Activated CD4-positive, alpha-beta T cell treated with anti-CD3 and anti-CD28 coated beads for 24 hours (primary cell): ENCODE measurements at regions not wholly inside any gene's neighbourhood (a gene's known extent, or its start where the extent isn't known, plus 50 kb on each side); places are given as distances from the start of the nearest gene placed in this dataset.
A peak's percentile ranks its signal among the peaks of the same experiment; 100 is the strongest.

Source experiments
- DNase-seq, 2 donors: peaks; one replicate each; pipeline ENCODE4 v3.0.0-alpha.2; 2020; ENCODE audit warnings: low read depth in 2 of 2

GRCh38 chr11:35077709-35078469 lies 61.1 kb upstream of the CD44 start:
- DNase-seq: no peak

- DNase-seq: no peak
These were observed 60.6 kb upstream of the CD44 start for GRCh38 chr11:35078470-35078735.

DNA sequence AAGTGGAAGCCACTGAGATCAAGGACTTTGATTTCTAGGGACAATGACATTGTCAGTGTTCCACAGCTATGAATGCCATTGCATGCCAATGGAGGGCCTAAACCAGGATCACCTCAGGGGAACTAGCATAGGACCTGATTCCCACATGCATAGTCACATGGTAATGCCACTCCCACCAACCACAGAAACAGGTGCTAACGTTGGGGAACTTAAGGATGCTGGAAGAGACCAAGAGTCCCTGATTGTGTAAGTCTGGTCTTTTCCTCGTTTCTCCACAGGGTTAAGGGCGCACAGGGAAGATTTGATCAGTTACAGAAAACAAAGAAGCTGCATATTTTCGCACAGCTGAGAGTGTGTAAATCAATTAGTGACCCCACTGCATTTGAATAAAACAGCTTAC lies 59.4 kb upstream of the CD44 start:
- DNase-seq: no peak

- DNase-seq: peak; percentile 56 to 60
These were observed 56.4 kb upstream of the CD44 start for GRCh38 chr11:35082321-35083180.

GRCh38 chr11:35083181-35083430 lies 55.9 kb upstream of the CD44 start:
- no peak for DNase-seq

GRCh38 chr11:35083431-35084238 lies 55.3 kb upstream of the CD44 start:
- peak in 1 of 2 donors; percentile 38 for DNase-seq

GRCh38 chr11:35084817-35085440 lies 54.0 kb upstream of the CD44 start:
- no peak for DNase-seq

DNA sequence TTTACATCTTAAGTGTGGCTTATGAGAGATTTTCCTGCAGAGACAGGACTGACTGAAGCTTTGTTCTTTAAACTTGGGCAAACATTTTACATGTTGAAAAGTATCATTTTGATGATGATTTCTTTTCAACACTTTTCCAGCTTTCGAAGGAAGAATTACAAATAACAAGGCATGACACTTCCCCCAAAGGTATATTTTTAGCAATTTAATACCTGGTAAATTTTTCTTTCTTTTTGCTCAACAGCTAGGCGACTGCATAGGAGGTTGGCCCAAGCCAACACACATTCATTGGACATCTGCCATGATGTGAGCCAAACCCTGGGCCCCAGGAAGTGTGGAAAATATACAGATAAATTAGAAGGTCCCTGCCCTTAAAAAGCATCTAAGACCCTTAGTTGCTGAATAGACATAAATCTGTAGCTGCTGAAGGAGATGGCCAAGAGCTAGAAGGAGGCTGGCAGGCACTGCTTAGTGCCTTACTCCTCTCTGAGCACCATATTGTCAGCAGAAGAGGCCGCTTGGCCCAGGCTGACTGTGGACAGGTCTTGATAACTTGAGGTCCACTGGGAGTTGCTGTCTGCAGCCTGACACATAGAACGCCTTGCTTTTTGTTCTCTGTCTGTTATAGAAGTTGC lies 53.3 kb upstream of the CD44 start:
- DNase-seq: no peak

- DNase-seq: no peak
These were observed 51.3 kb upstream of the CD44 start for GRCh38 chr11:35087648-35088047.

- DNase-seq: no peak
These were observed 50.7 kb upstream of the CD44 start for GRCh38 chr11:35088226-35088625.

DNA sequence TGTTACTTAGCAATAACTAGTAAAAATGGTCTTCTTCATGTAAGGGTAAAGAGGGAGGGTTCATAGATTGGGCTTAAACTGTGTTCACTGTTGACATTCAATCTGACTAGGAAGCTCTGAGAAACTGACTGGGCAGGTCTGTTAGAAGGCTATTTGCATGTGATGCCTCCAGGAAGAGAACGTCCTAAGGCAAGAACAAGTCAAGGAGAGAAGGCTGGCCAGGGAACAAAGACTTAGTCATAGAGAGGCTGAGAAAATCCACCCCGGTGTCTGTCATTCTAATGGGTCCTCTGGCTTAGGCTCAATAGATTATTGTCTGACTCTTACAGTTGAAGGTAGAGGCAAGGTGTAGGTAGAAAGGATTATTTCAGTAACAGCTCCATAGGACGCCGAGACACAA lies 50.3 kb upstream of the CD44 start:
- DNase-seq: no peak
